HUES64 (cell line): ENCODE measurements at regions not wholly inside any gene's neighbourhood (a gene's known extent, or its start where the extent isn't known, plus 50 kb on each side); places are given as distances from the start of the nearest gene placed in this dataset.

Experiments used
- H3K27ac ChIP-seq: 2 replicates; pipeline ENCODE4 v1.7.0; 2013; ENCODE audit warnings: low read depth, low read length, inconsistent platforms
- H3K27me3 ChIP-seq: 2 replicates; pipeline ENCODE4 v1.6.1; 2013; ENCODE audit warnings: mild to moderate bottlenecking, low read length; ENCODE audit not compliant: insufficient read depth
- H3K36me3 ChIP-seq: 2 replicates; pipeline ENCODE4 v1.6.1; 2013; ENCODE audit warnings: mild to moderate bottlenecking, low read length; ENCODE audit not compliant: insufficient read depth
- H3K4me1 ChIP-seq: 2 replicates; pipeline ENCODE4 v1.6.1; 2013; ENCODE audit warnings: mild to moderate bottlenecking, low read length, moderate library complexity; ENCODE audit not compliant: insufficient read depth
- H3K4me3 ChIP-seq: 2 replicates; pipeline ENCODE4 v1.5.1; 2013; ENCODE audit warnings: mild to moderate bottlenecking, low read length, moderate library complexity
- H3K9ac ChIP-seq: 2 replicates; pipeline ENCODE4 v1.6.1; 2013; ENCODE audit warnings: mild to moderate bottlenecking, low read depth, low read length
- H3K9me3 ChIP-seq: 2 replicates; pipeline ENCODE4 v1.6.1; 2013; ENCODE audit warnings: low read depth, low read length; ENCODE audit not compliant: insufficient read depth
- WGBS: fragments of 150-250, 120-280 bp; methylation state at CpG from one replicate; pipeline ENCODE4 v1.1.7; 2013; ENCODE audit warnings: missing lambda C conversion rate; 5-methylcytosine and 5-hydroxymethylcytosine counted together

GRCh38 chr1:57943365-57943764, 519.5 kb upstream of the DAB1 start:
- H3K4me1 ChIP-seq, result no peaks in the 10 kb centered on the region
- H3K9me3 ChIP-seq, result no peaks in the 10 kb centered on the region
- H3K27ac ChIP-seq, result no peak overlapping the region
- H3K27me3 ChIP-seq, result no peaks in the 10 kb centered on the region
- WGBS, result 87% methylated on average over 1 of the region's 2 CpGs
- no peak overlapping the region for H3K4me3 ChIP-seq
- no peak overlapping the region for H3K9ac ChIP-seq
- H3K36me3 ChIP-seq, result no peaks in the 10 kb centered on the region

GRCh38 chr1:57934745-57935144, 510.9 kb upstream of the DAB1 start:
- Histone ChIP-seq H3K4me1 (no peaks in the 10 kb centered on the region), H3K9ac (no peak overlapping the region), H3K4me3 (no peak overlapping the region), H3K27ac (no peak overlapping the region), H3K9me3 (no peaks in the 10 kb centered on the region), H3K36me3 (no peaks in the 10 kb centered on the region), H3K27me3 (no peaks in the 10 kb centered on the region)
- WGBS, result 91% methylated on average over 8 of the region's 8 CpGs

GRCh38 chr1:57927003-57927402, 503.1 kb upstream of the DAB1 start:
- no peak overlapping the region; the same call in 1 of the 2 replicates for H3K27ac ChIP-seq
- H3K4me1 ChIP-seq, result peaks cover 11% of the 10 kb centered on the region
- no peak overlapping the region for H3K4me3 ChIP-seq
- no peaks in the 10 kb centered on the region for H3K36me3 ChIP-seq
- no peak overlapping the region for H3K9ac ChIP-seq
- 94% methylated on average over 1 of the region's 1 CpG for WGBS
- H3K27me3 ChIP-seq, result no peaks in the 10 kb centered on the region
- H3K9me3 ChIP-seq, result no peaks in the 10 kb centered on the region

- Histone ChIP-seq H3K27ac (no peak overlapping the region), H3K36me3 (no peaks in the 10 kb centered on the region), H3K9me3 (no peaks in the 10 kb centered on the region), H3K9ac (no peak overlapping the region), H3K27me3 (no peaks in the 10 kb centered on the region), H3K4me1 (peaks cover 11% of the 10 kb centered on the region), H3K4me3 (no peak overlapping the region)
- 86% methylated on average over 4 of the region's 4 CpGs for WGBS
Observed at GRCh38 chr1:57926025-57926552, 502.2 kb upstream of the DAB1 start.

- peaks cover 11% of the 10 kb centered on the region for H3K4me1 ChIP-seq
- no peak overlapping the region for H3K27ac ChIP-seq
- 97% methylated on average over 2 of the region's 2 CpGs for WGBS
- no peaks in the 10 kb centered on the region for H3K9me3 ChIP-seq
- no peak overlapping the region for H3K4me3 ChIP-seq
- no peaks in the 10 kb centered on the region for H3K27me3 ChIP-seq
- H3K36me3 ChIP-seq, result no peaks in the 10 kb centered on the region
- no peak overlapping the region for H3K9ac ChIP-seq
Observed at GRCh38 chr1:57925226-57925625, 501.4 kb upstream of the DAB1 start.

GRCh38 chr1:57922130-57922529, 498.3 kb upstream of the DAB1 start:
- H3K9me3 ChIP-seq, result no peaks in the 10 kb centered on the region
- peaks cover 4% of the 10 kb centered on the region; the same call in 1 of the 2 replicates for H3K4me1 ChIP-seq
- H3K27ac ChIP-seq, result no peak overlapping the region
- no peaks in the 10 kb centered on the region for H3K27me3 ChIP-seq
- H3K36me3 ChIP-seq, result no peaks in the 10 kb centered on the region
- no peak overlapping the region for H3K9ac ChIP-seq
- no peak overlapping the region for H3K4me3 ChIP-seq

- WGBS, result 89% methylated on average over 6 of the region's 6 CpGs
Observed at GRCh38 chr1:57916041-57916440, 492.2 kb upstream of the DAB1 start.

GRCh38 chr1:57911427-57911826, 487.6 kb upstream of the DAB1 start:
- Histone ChIP-seq H3K36me3 (no peaks in the 10 kb centered on the region), H3K9me3 (no peaks in the 10 kb centered on the region), H3K9ac (no peak overlapping the region), H3K27me3 (no peaks in the 10 kb centered on the region), H3K27ac (no peak overlapping the region), H3K4me3 (no peak overlapping the region), H3K4me1 (0 out of 2 replicates have a peak, but pooled peaks cover 3% of the 10 kb centered on the region)
- 90% methylated on average over 4 of the region's 4 CpGs for WGBS

More at GRCh38 chr1:57916041-57916440, 492.2 kb upstream of the DAB1 start:
- H3K9ac ChIP-seq, result no peak overlapping the region
- H3K36me3 ChIP-seq, result no peaks in the 10 kb centered on the region
- H3K4me3 ChIP-seq, result no peak overlapping the region
- H3K9me3 ChIP-seq, result no peaks in the 10 kb centered on the region
- no peaks in the 10 kb centered on the region for H3K27me3 ChIP-seq
- no peak overlapping the region for H3K27ac ChIP-seq
- no peaks in the 10 kb centered on the region for H3K4me1 ChIP-seq

GRCh38 chr1:57910782-57911181, 486.9 kb upstream of the DAB1 start:
- no peak overlapping the region for H3K9ac ChIP-seq

GRCh38 chr1:57910305-57910704, 486.4 kb upstream of the DAB1 start:
- WGBS, result 92% methylated on average over 7 of the region's 7 CpGs
- Histone ChIP-seq H3K4me1 (0 out of 2 replicates have a peak, but pooled peaks cover 3% of the 10 kb centered on the region), H3K27ac (no peak overlapping the region), H3K27me3 (no peaks in the 10 kb centered on the region), H3K36me3 (no peaks in the 10 kb centered on the region), H3K9me3 (no peaks in the 10 kb centered on the region), H3K4me3 (no peak overlapping the region), H3K9ac (no peak overlapping the region)

More at GRCh38 chr1:57910782-57911181, 486.9 kb upstream of the DAB1 start:
- 97% methylated on average over 2 of the region's 2 CpGs for WGBS
- no peaks in the 10 kb centered on the region for H3K27me3 ChIP-seq
- H3K27ac ChIP-seq, result no peak overlapping the region
- H3K4me1 ChIP-seq, result 0 out of 2 replicates have a peak, but pooled peaks cover 3% of the 10 kb centered on the region
- no peaks in the 10 kb centered on the region for H3K9me3 ChIP-seq
- H3K36me3 ChIP-seq, result no peaks in the 10 kb centered on the region
- H3K4me3 ChIP-seq, result no peak overlapping the region

GRCh38 chr1:57908147-57908890, 484.5 kb upstream of the DAB1 start:
- no peaks in the 10 kb centered on the region for H3K9me3 ChIP-seq
- no peaks in the 10 kb centered on the region for H3K36me3 ChIP-seq
- 88% methylated on average over 6 of the region's 6 CpGs for WGBS
- no peak overlapping the region for H3K9ac ChIP-seq
- no peak overlapping the region for H3K4me3 ChIP-seq
- 0 out of 2 replicates have a peak, but pooled peaks cover 3% of the 10 kb centered on the region for H3K4me1 ChIP-seq
- no peak overlapping the region for H3K27ac ChIP-seq
- H3K27me3 ChIP-seq, result no peaks in the 10 kb centered on the region
